ENCODE measurements at regions not wholly inside any gene's neighbourhood (a gene's known extent, or its start where the extent isn't known, plus 50 kb on each side); places are given as distances from the start of the nearest gene placed in this dataset.

GRCh38 chr6:128704601-128705000 is 178.3 kb upstream of the LAMA2 start:
- TF ChIP-seq CTCF (optimal IDR thresholded peaks at IDR 0.05 in 1 of 3, IDR thresholded peaks at IDR 0.05 in 1 of 3, conservative IDR thresholded peaks at IDR 0.05 in 1 of 3; ENCODE audit: extremely low read depth in 1 of 3, insufficient read depth in 2 of 3, low read length in 3 of 3) (no peak), EZH2 (IDR thresholded peaks at IDR 0.05; ENCODE audit: low read length) (no peak)
